Caco-2 (cell line): ENCODE measurements at regions not wholly inside any gene's neighbourhood (a gene's known extent, or its start where the extent isn't known, plus 50 kb on each side); places are given as distances from the start of the nearest gene placed in this dataset.

Source experiments
- BruUV-seq: library from RNA; stranded (reverse); fragments of 400-500 nt; replicated peaks from 2 replicates; lab custom pipeline; 2021; lab: Mats Ljungman, UMichigan
- CTCF ChIA-PET: fragments of 300-600 bp; sonication (Branson Sonifier 250); formaldehyde crosslinking; loops from one replicate; lab custom pipeline; 2022; ENCODE audit warnings: antibody characterized with exemption; lab: Charles Lee
- POLR2A ChIA-PET: fragments of 300-600 bp; sonication (Branson Sonifier 250); formaldehyde crosslinking; loops from one replicate; lab custom pipeline; 2022; ENCODE audit warnings: antibody characterized with exemption; lab: Charles Lee
- DNase-seq, 2 experiments: peaks; one replicate each; pipeline versions ENCODE4 v3.0.0 to v3.0.0-alpha.2; 2020 to 2022
- H3K27me3 ChIP-seq: replicated peaks from 2 replicates; pipeline ENCODE4 v1.6.0; 2011; ENCODE audit warnings: low read length; ENCODE audit not compliant: control insufficient read depth, insufficient read depth
- H3K36me3 ChIP-seq: 2 replicates; pipeline ENCODE4 v1.5.1; 2011; ENCODE audit warnings: low read length; ENCODE audit not compliant: control insufficient read depth, insufficient read depth
- H3K4me1 ChIP-seq: fragments of 250-450 bp; sonication (Bioruptor Pico); 2 replicates; pipeline ENCODE4 v1.5.1; 2020; ENCODE audit warnings: mild to moderate bottlenecking
- H3K4me3 ChIP-seq: 2 replicates; pipeline ENCODE4 v1.5.1; 2011; ENCODE audit warnings: low read depth, mild to moderate bottlenecking, control low read depth, low read length
- H3K9me3 ChIP-seq: fragments of 250-450 bp; sonication (Bioruptor Pico); 2 replicates; pipeline ENCODE4 v1.5.1; 2020; ENCODE audit warnings: mild to moderate bottlenecking, moderate library complexity
- H3K27ac Mint-ChIP-seq: one replicate; pipeline ENCODE4 v1.8.0; 2022; ENCODE audit warnings: mixed read lengths; ENCODE audit not compliant: unreplicated experiment
- H3K27me3 Mint-ChIP-seq: one replicate; pipeline ENCODE4 v1.8.0; 2022; ENCODE audit warnings: mixed read lengths; ENCODE audit not compliant: insufficient read depth, unreplicated experiment
- H3K36me3 Mint-ChIP-seq: one replicate; pipeline ENCODE4 v1.8.0; 2022; ENCODE audit warnings: mild to moderate bottlenecking, mixed read lengths; ENCODE audit not compliant: insufficient read depth, unreplicated experiment
- H3K4me1 Mint-ChIP-seq: one replicate; pipeline ENCODE4 v1.8.0; 2022; ENCODE audit warnings: low read depth, mixed read lengths; ENCODE audit not compliant: unreplicated experiment
- H3K4me3 Mint-ChIP-seq: one replicate; pipeline ENCODE4 v1.8.0; 2022; ENCODE audit warnings: mild to moderate bottlenecking, moderate library complexity, mixed read lengths; ENCODE audit not compliant: unreplicated experiment
- H3K9me3 Mint-ChIP-seq: one replicate; pipeline ENCODE4 v1.8.0; 2022; ENCODE audit warnings: mixed read lengths; ENCODE audit not compliant: unreplicated experiment
- intact Hi-C: fragments of 100-400 bp; cut with micrococcal nuclease; formaldehyde crosslinking; loops from one replicate; pipeline ENCODE4 v1.10.0; 2022; ENCODE audit not compliant: unreplicated experiment
- TF ChIP-seq, protein P1 (sequence below), 2 experiments: fragments of 200-600 bp in 1 of 2; IDR thresholded peaks; 1 replicate in 1 of 2; 2 replicates in 1 of 2; pipeline versions ENCODE4 v1.5.1 to v1.8.0; 2011 to 2022; ENCODE audit warnings: antibody characterized with exemption in 1 of 2, control low read depth in 1 of 2, inconsistent platforms in 1 of 2, low read depth in 1 of 2, low read length in 1 of 2, mild to moderate bottlenecking in 1 of 2, moderate library complexity in 1 of 2; ENCODE audit not compliant: insufficient read depth in 1 of 2, severe bottlenecking in 1 of 2, unreplicated experiment in 1 of 2

DNA sequence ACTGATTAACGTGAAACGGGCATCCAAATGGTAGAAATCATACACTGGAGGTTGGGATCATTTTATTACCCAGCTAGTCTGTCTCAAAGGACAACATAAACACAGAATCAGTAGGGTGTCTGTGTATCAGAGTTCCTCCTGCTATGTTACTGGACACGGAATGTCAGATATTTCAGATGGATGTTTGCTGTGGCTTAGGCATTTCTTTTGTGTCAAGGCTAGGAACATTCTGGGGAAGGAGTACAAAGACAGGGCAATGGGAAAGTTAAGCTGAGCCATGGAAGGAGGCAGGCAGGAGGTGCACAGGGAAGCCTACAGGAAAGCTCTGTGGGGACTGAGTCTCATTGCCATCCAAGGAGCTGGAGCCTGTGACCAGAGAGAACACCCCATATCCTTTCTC is 254.6 kb downstream of the C12orf75 start:
- intact Hi-C loops: no loop called here
- no TSS peak for BruUV-seq
- peak in 1 of 2 experiments; percentile 4 for DNase-seq
- no peak overlapping the region for H3K4me3 Mint-ChIP-seq
- H3K9me3 Mint-ChIP-seq: peaks cover 13% of the 10 kb centered on the region
- Histone ChIP-seq H3K4me3 (no peak overlapping the region), H3K27me3 (no peaks in the 10 kb centered on the region), H3K9me3 (no peaks in the 10 kb centered on the region), H3K4me1 (no peaks in the 10 kb centered on the region), H3K36me3 (no peaks in the 10 kb centered on the region)
- ChIA-PET CTCF (no interaction called here), POLR2A (no interaction called here)
- TF ChIP-seq, protein P1, sequence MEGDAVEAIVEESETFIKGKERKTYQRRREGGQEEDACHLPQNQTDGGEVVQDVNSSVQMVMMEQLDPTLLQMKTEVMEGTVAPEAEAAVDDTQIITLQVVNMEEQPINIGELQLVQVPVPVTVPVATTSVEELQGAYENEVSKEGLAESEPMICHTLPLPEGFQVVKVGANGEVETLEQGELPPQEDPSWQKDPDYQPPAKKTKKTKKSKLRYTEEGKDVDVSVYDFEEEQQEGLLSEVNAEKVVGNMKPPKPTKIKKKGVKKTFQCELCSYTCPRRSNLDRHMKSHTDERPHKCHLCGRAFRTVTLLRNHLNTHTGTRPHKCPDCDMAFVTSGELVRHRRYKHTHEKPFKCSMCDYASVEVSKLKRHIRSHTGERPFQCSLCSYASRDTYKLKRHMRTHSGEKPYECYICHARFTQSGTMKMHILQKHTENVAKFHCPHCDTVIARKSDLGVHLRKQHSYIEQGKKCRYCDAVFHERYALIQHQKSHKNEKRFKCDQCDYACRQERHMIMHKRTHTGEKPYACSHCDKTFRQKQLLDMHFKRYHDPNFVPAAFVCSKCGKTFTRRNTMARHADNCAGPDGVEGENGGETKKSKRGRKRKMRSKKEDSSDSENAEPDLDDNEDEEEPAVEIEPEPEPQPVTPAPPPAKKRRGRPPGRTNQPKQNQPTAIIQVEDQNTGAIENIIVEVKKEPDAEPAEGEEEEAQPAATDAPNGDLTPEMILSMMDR (IDR thresholded peaks at IDR 0.05; ENCODE audit: insufficient read depth in 1 of 2, low read depth in 1 of 2, low read length in 1 of 2, severe bottlenecking in 1 of 2, unreplicated experiment in 1 of 2): no peak
- H3K4me1 Mint-ChIP-seq: no peaks in the 10 kb centered on the region
- H3K27ac Mint-ChIP-seq: no peak overlapping the region
- H3K27me3 Mint-ChIP-seq: no peaks in the 10 kb centered on the region
- H3K36me3 Mint-ChIP-seq: no peaks in the 10 kb centered on the region

DNA sequence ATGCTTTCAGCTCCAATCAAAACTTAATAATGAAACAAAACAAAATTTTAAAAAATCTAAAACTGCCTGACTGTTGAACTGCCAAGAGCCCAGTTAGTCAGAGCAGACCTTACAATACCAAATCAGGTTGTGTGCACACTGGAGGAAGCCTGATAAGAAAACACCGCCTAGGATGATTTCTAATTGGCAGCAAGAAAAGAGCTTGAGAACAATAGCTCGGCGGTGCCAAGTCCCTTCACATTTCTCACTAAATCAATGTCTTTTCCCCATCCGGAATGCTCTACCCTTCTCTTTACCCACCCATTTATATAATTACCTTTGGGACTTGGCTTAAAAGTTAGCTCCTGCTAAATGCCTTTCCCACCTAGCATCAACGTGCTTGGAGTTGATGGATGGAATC is 256.7 kb downstream of the C12orf75 start:
- ChIA-PET POLR2A (no interaction called here), CTCF (interaction anchor here (0.6 kb wide), 1 partner anchor 242 kb away, joined by 3 read pairs; no protein-coding TSS in a partner anchor)
- H3K9me3 Mint-ChIP-seq: peaks cover 13% of the 10 kb centered on the region
- Histone ChIP-seq H3K4me3 (no peak overlapping the region), H3K27me3 (no peaks in the 10 kb centered on the region), H3K4me1 (no peaks in the 10 kb centered on the region), H3K36me3 (no peaks in the 10 kb centered on the region), H3K9me3 (no peaks in the 10 kb centered on the region)
- no TSS peak for BruUV-seq
- H3K4me1 Mint-ChIP-seq: no peaks in the 10 kb centered on the region
- no peak for DNase-seq
- TF ChIP-seq, protein P1 (IDR thresholded peaks at IDR 0.05; ENCODE audit: insufficient read depth in 1 of 2, low read depth in 1 of 2, low read length in 1 of 2, severe bottlenecking in 1 of 2, unreplicated experiment in 1 of 2): no peak
- no peak overlapping the region for H3K27ac Mint-ChIP-seq
- H3K27me3 Mint-ChIP-seq: no peaks in the 10 kb centered on the region
- no peaks in the 10 kb centered on the region for H3K36me3 Mint-ChIP-seq
- H3K4me3 Mint-ChIP-seq: no peak overlapping the region
- intact Hi-C loops: no loop called here

DNA sequence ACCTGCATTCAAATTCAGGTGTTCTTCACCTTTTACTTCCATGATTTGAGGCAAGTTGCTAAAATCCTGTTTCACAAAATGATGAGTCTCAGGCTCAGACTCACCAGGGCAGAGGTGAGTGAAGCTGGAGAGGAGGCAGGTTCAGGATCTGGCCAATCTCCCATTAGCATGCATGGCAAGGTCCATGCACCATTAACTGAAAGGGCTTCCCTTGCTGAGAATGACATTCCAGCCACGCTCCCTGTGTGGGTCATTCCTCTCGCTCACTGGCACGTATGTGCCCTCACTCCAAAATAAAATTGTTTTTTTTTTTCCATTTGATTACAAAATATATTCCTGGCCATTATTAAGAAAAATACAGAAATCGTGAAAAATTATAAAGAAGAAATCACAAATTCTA is 257.6 kb downstream of the C12orf75 start:
- H3K4me3 Mint-ChIP-seq: no peak overlapping the region
- no peaks in the 10 kb centered on the region for H3K27me3 Mint-ChIP-seq
- TF ChIP-seq, protein P1 (IDR thresholded peaks at IDR 0.05; ENCODE audit: insufficient read depth in 1 of 2, low read depth in 1 of 2, low read length in 1 of 2, severe bottlenecking in 1 of 2, unreplicated experiment in 1 of 2): no peak
- H3K36me3 ChIP-seq: no peaks in the 10 kb centered on the region
- no peaks in the 10 kb centered on the region for H3K27me3 ChIP-seq
- no peaks in the 10 kb centered on the region for H3K4me1 Mint-ChIP-seq
- H3K4me1 ChIP-seq: no peaks in the 10 kb centered on the region
- DNase-seq: no peak
- ChIA-PET CTCF (no interaction called here), POLR2A (no interaction called here)
- no peaks in the 10 kb centered on the region for H3K36me3 Mint-ChIP-seq
- intact Hi-C loops: no loop called here
- BruUV-seq: no TSS peak
- no peaks in the 10 kb centered on the region for H3K9me3 ChIP-seq
- H3K27ac Mint-ChIP-seq: no peak overlapping the region
- H3K4me3 ChIP-seq: no peak overlapping the region
- peaks cover 13% of the 10 kb centered on the region for H3K9me3 Mint-ChIP-seq
